Panc1 (cell line): ENCODE measurements at regions not wholly inside any gene's neighbourhood (a gene's known extent, or its start where the extent isn't known, plus 50 kb on each side); places are given as distances from the start of the nearest gene placed in this dataset.

Source experiments
- CTCF ChIP-seq: fragments of 450-650 bp; IDR thresholded peaks from 2 replicates; pipeline ENCODE4 v1.5.1; 2017; ENCODE audit warnings: mild to moderate bottlenecking
- POLR2AphosphoS5 ChIP-seq: IDR thresholded peaks from 2 replicates; pipeline ENCODE4 v1.6.1; 2012; ENCODE audit warnings: mild to moderate bottlenecking, low read depth, low read length, moderate library complexity
- REST ChIP-seq, 2 experiments: IDR thresholded peaks; 2 replicates each; pipeline ENCODE4 v1.6.1; 2011 to 2012; ENCODE audit warnings: low read depth in 2 of 2, control low read depth in 1 of 2, low read length in 1 of 2, mild to moderate bottlenecking in 1 of 2, moderate library complexity in 1 of 2; ENCODE audit not compliant: insufficient read depth in 1 of 2
- TCF7L2 ChIP-seq: IDR thresholded peaks from 2 replicates; pipeline ENCODE4 v1.6.1; 2011; ENCODE audit warnings: mild to moderate bottlenecking, low read depth, low read length, inconsistent platforms

GRCh38 chr3:46112984-46113383, 85.7 kb upstream of the XCR1 start:
- TF ChIP-seq REST (IDR thresholded peaks at IDR 0.05; ENCODE audit: insufficient read depth in 1 of 2, low read depth in 2 of 2, low read length in 1 of 2) = no peak
- TF ChIP-seq CTCF = no peak
- TF ChIP-seq POLR2AphosphoS5 = no peak
- no peak for TF ChIP-seq TCF7L2
